ENCODE measurements at regions not wholly inside any gene's neighbourhood (a gene's known extent, or its start where the extent isn't known, plus 50 kb on each side); places are given as distances from the start of the nearest gene placed in this dataset.

- H3K9ac ChIP-seq (ENCODE audit: low read depth, low read length, poor library complexity): no peak overlapping the region
- no peaks in the 10 kb centered on the region for H3K36me3 ChIP-seq (replicated peaks in 1 of 2; ENCODE audit: control insufficient read depth in 2 of 2, insufficient read depth in 2 of 2, low read length in 2 of 2)
- H4K8ac ChIP-seq (ENCODE audit: low read depth, low read length): no peak overlapping the region
- H3K4me1 ChIP-seq (ENCODE audit: control insufficient read depth in 2 of 2, insufficient read depth in 1 of 2, low read depth in 1 of 2, low read length in 2 of 2): peaks cover 15 to 31% of the 10 kb centered on the region in 2 donors
- H2BK120ac ChIP-seq (ENCODE audit: low read depth, low read length): no peak overlapping the region
- no peak overlapping the region for H3K14ac ChIP-seq (ENCODE audit: low read length)
- WGBS, 2 donors (ENCODE audit: extremely low coverage in 2 of 2, insufficient read length in 2 of 2, insufficient replicate concordance in 1 of 2): no CpG with 5 or more reads among the region's 11 CpGs
- no peaks in the 10 kb centered on the region for H3K79me1 ChIP-seq (ENCODE audit: low read depth, low read length)
- no peak overlapping the region for H3K27ac ChIP-seq (replicated peaks; ENCODE audit: low read length)
- H2BK15ac ChIP-seq (ENCODE audit: low read length): peak overlapping the region; percentile 35
- peak overlapping the region; percentile 44 for H3K18ac ChIP-seq (ENCODE audit: low read length)
- H2AFZ ChIP-seq (ENCODE audit: low read length): no peak overlapping the region
- H3K23ac ChIP-seq (ENCODE audit: low read depth, low read length, poor library complexity): no peak overlapping the region
- peak overlapping the region; percentile 13 for H2AK5ac ChIP-seq (ENCODE audit: low read depth, low read length)
- peak overlapping the region; percentile 76 for H2BK12ac ChIP-seq (ENCODE audit: low read length)
- H3K4me2 ChIP-seq (ENCODE audit: insufficient read depth, low read length, poor library complexity, severe bottlenecking): no peak overlapping the region
- peak overlapping the region; percentile 26 for H2BK5ac ChIP-seq (ENCODE audit: low read length)
- no peak overlapping the region for H4K91ac ChIP-seq (ENCODE audit: low read depth, low read length, poor library complexity)
- no peak overlapping the region for H3K4me3 ChIP-seq (ENCODE audit: low read length in 2 of 2)
- H3K27me3 ChIP-seq (ENCODE audit: control insufficient read depth in 3 of 3, insufficient read depth in 3 of 3, low read depth in 1 of 3, low read length in 3 of 3): peaks cover 0 to 21% (median 0%) of the 10 kb centered on the region in 3 experiments
- no peak overlapping the region for H3K4ac ChIP-seq (ENCODE audit: low read length)
- no peak for DNase-seq (ENCODE audit: low spot score)
- H3K9me3 ChIP-seq (replicated peaks in 1 of 2; ENCODE audit: control insufficient read depth in 2 of 2, insufficient read depth in 1 of 2, low read depth in 1 of 2, low read length in 2 of 2): no peaks in the 10 kb centered on the region
Observed at GRCh38 chr10:78290131-78290750, 256.6 kb downstream of the RPS24 start.

- Histone ChIP-seq H3K14ac (ENCODE audit: low read length) (no peak overlapping the region), H3K4me2 (ENCODE audit: insufficient read depth, low read length, poor library complexity, severe bottlenecking) (no peak overlapping the region), H3K27me3 (ENCODE audit: control insufficient read depth in 3 of 3, insufficient read depth in 3 of 3, low read depth in 1 of 3, low read length in 3 of 3) (peaks cover 0 to 21% (median 0%) of the 10 kb centered on the region in 3 experiments), H2AFZ (ENCODE audit: low read length) (no peak overlapping the region), H4K8ac (ENCODE audit: low read depth, low read length) (no peak overlapping the region), H4K91ac (ENCODE audit: low read depth, low read length, poor library complexity) (no peak overlapping the region), H2BK120ac (ENCODE audit: low read depth, low read length) (no peak overlapping the region), H3K4ac (ENCODE audit: low read length) (no peak overlapping the region), H2BK15ac (ENCODE audit: low read length) (no peak overlapping the region), H2BK5ac (ENCODE audit: low read length) (no peak overlapping the region), H3K27ac (replicated peaks; ENCODE audit: low read length) (no peak overlapping the region), H3K4me3 (ENCODE audit: low read length in 2 of 2) (no peak overlapping the region), H2BK12ac (ENCODE audit: low read length) (no peak overlapping the region), H3K9me3 (replicated peaks in 1 of 2; ENCODE audit: control insufficient read depth in 2 of 2, insufficient read depth in 1 of 2, low read depth in 1 of 2, low read length in 2 of 2) (no peaks in the 10 kb centered on the region), H3K4me1 (ENCODE audit: control insufficient read depth in 2 of 2, insufficient read depth in 1 of 2, low read depth in 1 of 2, low read length in 2 of 2) (peaks cover 15 to 34% of the 10 kb centered on the region in 2 donors), H3K9ac (ENCODE audit: low read depth, low read length, poor library complexity) (no peak overlapping the region), H2AK5ac (ENCODE audit: low read depth, low read length) (no peak overlapping the region), H3K36me3 (replicated peaks in 1 of 2; ENCODE audit: control insufficient read depth in 2 of 2, insufficient read depth in 2 of 2, low read length in 2 of 2) (no peaks in the 10 kb centered on the region), H3K23ac (ENCODE audit: low read depth, low read length, poor library complexity) (no peak overlapping the region), H3K79me1 (ENCODE audit: low read depth, low read length) (no peaks in the 10 kb centered on the region), H3K18ac (ENCODE audit: low read length) (no peak overlapping the region)
- WGBS, 2 donors (ENCODE audit: extremely low coverage in 2 of 2, insufficient read length in 2 of 2, insufficient replicate concordance in 1 of 2): no CpG with 5 or more reads among the region's 2 CpGs
- DNase-seq (ENCODE audit: low spot score): no peak
Observed at GRCh38 chr10:78291722-78292121, 258.1 kb downstream of the RPS24 start.

- peaks cover 0 to 21% (median 0%) of the 10 kb centered on the region in 3 experiments for H3K27me3 ChIP-seq (ENCODE audit: control insufficient read depth in 3 of 3, insufficient read depth in 3 of 3, low read depth in 1 of 3, low read length in 3 of 3)
- H3K4ac ChIP-seq (ENCODE audit: low read length): no peak overlapping the region
- no peak for DNase-seq (ENCODE audit: low spot score)
- no peak overlapping the region for H4K8ac ChIP-seq (ENCODE audit: low read depth, low read length)
- H3K9me3 ChIP-seq (replicated peaks in 1 of 2; ENCODE audit: control insufficient read depth in 2 of 2, insufficient read depth in 1 of 2, low read depth in 1 of 2, low read length in 2 of 2): no peaks in the 10 kb centered on the region
- H3K4me3 ChIP-seq (ENCODE audit: low read length in 2 of 2): no peak overlapping the region
- H3K23ac ChIP-seq (ENCODE audit: low read depth, low read length, poor library complexity): no peak overlapping the region
- no peak overlapping the region for H3K4me2 ChIP-seq (ENCODE audit: insufficient read depth, low read length, poor library complexity, severe bottlenecking)
- no CpG with 5 or more reads among the region's 10 CpGs for WGBS, 2 donors (ENCODE audit: extremely low coverage in 2 of 2, insufficient read length in 2 of 2, insufficient replicate concordance in 1 of 2)
- H2BK5ac ChIP-seq (ENCODE audit: low read length): peak overlapping the region; percentile 56
- peak overlapping the region; percentile 93 for H3K18ac ChIP-seq (ENCODE audit: low read length)
- no peak overlapping the region for H2BK15ac ChIP-seq (ENCODE audit: low read length)
- H3K79me1 ChIP-seq (ENCODE audit: low read depth, low read length): no peaks in the 10 kb centered on the region
- H3K4me1 ChIP-seq (ENCODE audit: control insufficient read depth in 2 of 2, insufficient read depth in 1 of 2, low read depth in 1 of 2, low read length in 2 of 2): peaks cover 15 to 34% of the 10 kb centered on the region in 2 donors
- H2BK120ac ChIP-seq (ENCODE audit: low read depth, low read length): no peak overlapping the region
- no peak overlapping the region for H3K14ac ChIP-seq (ENCODE audit: low read length)
- no peak overlapping the region for H2BK12ac ChIP-seq (ENCODE audit: low read length)
- H3K36me3 ChIP-seq (replicated peaks in 1 of 2; ENCODE audit: control insufficient read depth in 2 of 2, insufficient read depth in 2 of 2, low read length in 2 of 2): no peaks in the 10 kb centered on the region
- H2AK5ac ChIP-seq (ENCODE audit: low read depth, low read length): peak overlapping the region; percentile 53
- H3K9ac ChIP-seq (ENCODE audit: low read depth, low read length, poor library complexity): no peak overlapping the region
- no peak overlapping the region for H4K91ac ChIP-seq (ENCODE audit: low read depth, low read length, poor library complexity)
- peak overlapping the region; percentile 59 for H2AFZ ChIP-seq (ENCODE audit: low read length)
- no peak overlapping the region for H3K27ac ChIP-seq (replicated peaks; ENCODE audit: low read length)
Observed at GRCh38 chr10:78292250-78292981, 258.8 kb downstream of the RPS24 start.

Measured in neuronal stem cell (in vitro differentiated cells).